IPS DF 6.9 (cell line): ENCODE measurements at regions not wholly inside any gene's neighbourhood (a gene's known extent, or its start where the extent isn't known, plus 50 kb on each side); places are given as distances from the start of the nearest gene placed in this dataset.
"Not testable (repeated sequence)": the region's sequence is repeated elsewhere in the genome, so short reads cannot be mapped to it uniquely, and the experiment has no call there.

ENCODE experiments used
- DNase-seq: peaks from one replicate; pipeline ENCODE4 v3.0.0-alpha.2; 2013; ENCODE audit warnings: low read depth, low spot score
- H3K27ac ChIP-seq: one replicate; pipeline ENCODE4 v1.5.1; 2013; ENCODE audit warnings: low read length, control low read depth
- H3K27me3 ChIP-seq: 2 replicates; pipeline ENCODE4 v1.6.1; 2013; ENCODE audit warnings: mild to moderate bottlenecking, low read length; ENCODE audit not compliant: control insufficient read depth, insufficient read depth
- H3K36me3 ChIP-seq: 2 replicates; pipeline ENCODE4 v1.6.1; 2013; ENCODE audit warnings: low read length; ENCODE audit not compliant: control insufficient read depth, insufficient read depth
- H3K4me1 ChIP-seq: 2 replicates; pipeline ENCODE4 v1.6.1; 2013; ENCODE audit warnings: low read length; ENCODE audit not compliant: control insufficient read depth, insufficient read depth
- H3K4me3 ChIP-seq: 2 replicates; pipeline ENCODE4 v1.5.1; 2013; ENCODE audit warnings: mild to moderate bottlenecking, low read length
- H3K9me3 ChIP-seq: 2 replicates; pipeline ENCODE4 v1.6.1; 2013; ENCODE audit warnings: low read length, inconsistent platforms; ENCODE audit not compliant: control insufficient read depth, insufficient read depth
- WGBS: extraction: QIAGEN DNeasy Blood & Tissue Kit; methylation state at CpG from one replicate; pipeline ENCODE4 v1.1.7; 2013; ENCODE audit warnings: mixed read lengths, missing lambda C conversion rate; ENCODE audit not compliant: insufficient read length, insufficient coverage; 5-methylcytosine and 5-hydroxymethylcytosine counted together

GRCh38 chr13:97540696-97541095, 106.7 kb downstream of the RAP2A start:
- no peaks in the 10 kb centered on the region for H3K27me3 ChIP-seq
- no peak for DNase-seq
- H3K9me3 ChIP-seq: no peaks in the 10 kb centered on the region
- no peak overlapping the region for H3K27ac ChIP-seq
- WGBS: no CpG with 5 or more reads among the region's 6 CpGs
- H3K4me1 ChIP-seq: no peaks in the 10 kb centered on the region
- H3K4me3 ChIP-seq: no peak overlapping the region
- no peaks in the 10 kb centered on the region for H3K36me3 ChIP-seq

GRCh38 chr13:97542102-97542685, 108.2 kb downstream of the RAP2A start:
- no peak for DNase-seq
- no peaks in the 10 kb centered on the region for H3K36me3 ChIP-seq
- no peaks in the 10 kb centered on the region for H3K4me1 ChIP-seq
- H3K4me3 ChIP-seq: no peak overlapping the region
- no CpG with 5 or more reads among the region's 4 CpGs for WGBS
- no peak overlapping the region for H3K27ac ChIP-seq
- no peaks in the 10 kb centered on the region for H3K27me3 ChIP-seq
- no peaks in the 10 kb centered on the region for H3K9me3 ChIP-seq

GRCh38 chr13:97544031-97544765, 110.2 kb downstream of the RAP2A start:
- Histone ChIP-seq H3K4me3 (no peak overlapping the region), H3K27ac (no peak overlapping the region), H3K27me3 (no peaks in the 10 kb centered on the region), H3K36me3 (no peaks in the 10 kb centered on the region), H3K4me1 (no peaks in the 10 kb centered on the region), H3K9me3 (no peaks in the 10 kb centered on the region)
- WGBS: no CpG with 5 or more reads among the region's 3 CpGs
- DNase-seq: no peak

GRCh38 chr13:97544971-97545499, 111.1 kb downstream of the RAP2A start:
- not testable (repeated sequence) for H3K9me3 ChIP-seq, H3K36me3 ChIP-seq, H3K27me3 ChIP-seq, DNase-seq, H3K27ac ChIP-seq, H3K4me3 ChIP-seq, H3K4me1 ChIP-seq
- no CpG with 5 or more reads among the region's 25 CpGs for WGBS

- WGBS: no CpG with 5 or more reads among the region's 3 CpGs
- H3K27ac ChIP-seq: no peak overlapping the region
- H3K9me3 ChIP-seq: no peaks in the 10 kb centered on the region
- no peaks in the 10 kb centered on the region for H3K27me3 ChIP-seq
- H3K4me1 ChIP-seq: no peaks in the 10 kb centered on the region
- no peaks in the 10 kb centered on the region for H3K36me3 ChIP-seq
- H3K4me3 ChIP-seq: no peak overlapping the region
- DNase-seq: no peak
These were observed 114.2 kb downstream of the RAP2A start for GRCh38 chr13:97548138-97548537.

GRCh38 chr13:97548711-97549110, 114.7 kb downstream of the RAP2A start:
- Histone ChIP-seq H3K36me3 (no peaks in the 10 kb centered on the region), H3K4me1 (no peaks in the 10 kb centered on the region), H3K27me3 (no peaks in the 10 kb centered on the region), H3K4me3 (no peak overlapping the region), H3K27ac (no peak overlapping the region), H3K9me3 (no peaks in the 10 kb centered on the region)
- WGBS: no CpG with 5 or more reads among the region's 4 CpGs
- no peak for DNase-seq

- H3K27ac ChIP-seq: no peak overlapping the region
- no peak overlapping the region for H3K4me3 ChIP-seq
- H3K9me3 ChIP-seq: no peaks in the 10 kb centered on the region
- no peak for DNase-seq
- no peaks in the 10 kb centered on the region for H3K27me3 ChIP-seq
- WGBS: no CpG with 5 or more reads among the region's 1 CpG
- no peaks in the 10 kb centered on the region for H3K36me3 ChIP-seq
- no peaks in the 10 kb centered on the region for H3K4me1 ChIP-seq
These were observed 115.2 kb downstream of the RAP2A start for GRCh38 chr13:97549201-97549600.

GRCh38 chr13:97554496-97554895, 120.5 kb downstream of the RAP2A start:
- no peaks in the 10 kb centered on the region for H3K27me3 ChIP-seq
- no peaks in the 10 kb centered on the region for H3K4me1 ChIP-seq
- H3K27ac ChIP-seq: no peak overlapping the region
- no peaks in the 10 kb centered on the region for H3K36me3 ChIP-seq
- H3K9me3 ChIP-seq: no peaks in the 10 kb centered on the region
- no peak for DNase-seq
- no CpG with 5 or more reads among the region's 2 CpGs for WGBS
- no peak overlapping the region for H3K4me3 ChIP-seq

- Histone ChIP-seq H3K4me3 (no peak overlapping the region), H3K4me1 (no peaks in the 10 kb centered on the region), H3K27me3 (no peaks in the 10 kb centered on the region), H3K9me3 (no peaks in the 10 kb centered on the region), H3K36me3 (no peaks in the 10 kb centered on the region), H3K27ac (no peak overlapping the region)
- WGBS: no CpG with 5 or more reads among the region's 1 CpG
- no peak for DNase-seq
These were observed 121.1 kb downstream of the RAP2A start for GRCh38 chr13:97555034-97555433.

GRCh38 chr13:97559030-97559429, 125.1 kb downstream of the RAP2A start:
- Histone ChIP-seq H3K27me3 (no peaks in the 10 kb centered on the region), H3K4me1 (no peaks in the 10 kb centered on the region), H3K27ac (no peak overlapping the region), H3K9me3 (no peaks in the 10 kb centered on the region), H3K36me3 (no peaks in the 10 kb centered on the region), H3K4me3 (no peak overlapping the region)
- DNase-seq: no peak
- WGBS: no CpG with 5 or more reads among the region's 2 CpGs

GRCh38 chr13:97559981-97560380, 126.0 kb downstream of the RAP2A start:
- Histone ChIP-seq H3K4me1 (no peaks in the 10 kb centered on the region), H3K9me3 (no peaks in the 10 kb centered on the region), H3K4me3 (no peak overlapping the region), H3K27me3 (no peaks in the 10 kb centered on the region), H3K36me3 (no peaks in the 10 kb centered on the region), H3K27ac (no peak overlapping the region)
- no CpG with 5 or more reads among the region's 3 CpGs for WGBS
- DNase-seq: no peak
